ENCODE measurements at regions not wholly inside any gene's neighbourhood (a gene's known extent, or its start where the extent isn't known, plus 50 kb on each side); places are given as distances from the start of the nearest gene placed in this dataset.

GRCh38 chr14:65916055-65916454 lies 503.5 kb downstream of the FUT8 start:
- Mint-ChIP-seq H3K27me3 (ENCODE audit: low read depth) (peaks cover 9% of the 10 kb centered on the region), H3K36me3 (no peaks in the 10 kb centered on the region), H3K4me1 (no peaks in the 10 kb centered on the region), H3K27ac (no peak overlapping the region), H3K9me3 (no peaks in the 10 kb centered on the region), H3K4me3 (no peak overlapping the region)
- TF ChIP-seq CTCF (IDR thresholded peaks at IDR 0.05; ENCODE audit: unreplicated experiment), result no peak
- DNase-seq (ENCODE audit: low spot score in 2 of 2, unreplicated experiment in 2 of 2), result no peak

GRCh38 chr14:65920996-65921395 lies 508.5 kb downstream of the FUT8 start:
- Mint-ChIP-seq H3K4me3 (no peak overlapping the region), H3K4me1 (peaks cover 5% of the 10 kb centered on the region), H3K9me3 (no peaks in the 10 kb centered on the region), H3K27me3 (ENCODE audit: low read depth) (no peaks in the 10 kb centered on the region), H3K27ac (no peak overlapping the region), H3K36me3 (no peaks in the 10 kb centered on the region)
- DNase-seq (ENCODE audit: low spot score in 2 of 2, unreplicated experiment in 2 of 2), result no peak
- TF ChIP-seq CTCF (IDR thresholded peaks at IDR 0.05; ENCODE audit: unreplicated experiment), result no peak

GRCh38 chr14:65922142-65922541 lies 509.6 kb downstream of the FUT8 start:
- Mint-ChIP-seq H3K36me3 (no peaks in the 10 kb centered on the region), H3K9me3 (no peaks in the 10 kb centered on the region), H3K27me3 (ENCODE audit: low read depth) (peaks cover 2% of the 10 kb centered on the region), H3K4me3 (no peak overlapping the region), H3K4me1 (peaks cover 10% of the 10 kb centered on the region), H3K27ac (no peak overlapping the region)
- DNase-seq (ENCODE audit: low spot score in 2 of 2, unreplicated experiment in 2 of 2), result no peak
- no peak for TF ChIP-seq CTCF (IDR thresholded peaks at IDR 0.05; ENCODE audit: unreplicated experiment)

- no peaks in the 10 kb centered on the region for H3K9me3 Mint-ChIP-seq
- DNase-seq (ENCODE audit: low spot score in 2 of 2, unreplicated experiment in 2 of 2), result no peak
- no peak overlapping the region for H3K4me3 Mint-ChIP-seq
- no peaks in the 10 kb centered on the region for H3K36me3 Mint-ChIP-seq
- peaks cover 22% of the 10 kb centered on the region for H3K4me1 Mint-ChIP-seq
- no peak overlapping the region for H3K27ac Mint-ChIP-seq
- no peak for TF ChIP-seq CTCF (IDR thresholded peaks at IDR 0.05; ENCODE audit: unreplicated experiment)
- peaks cover 13% of the 10 kb centered on the region for H3K27me3 Mint-ChIP-seq (ENCODE audit: low read depth)
Observed at GRCh38 chr14:65926504-65926903, 514.0 kb downstream of the FUT8 start.

GRCh38 chr14:65926935-65927700 lies 514.6 kb downstream of the FUT8 start:
- H3K36me3 Mint-ChIP-seq, result no peaks in the 10 kb centered on the region
- no peak overlapping the region for H3K4me3 Mint-ChIP-seq
- no peaks in the 10 kb centered on the region for H3K9me3 Mint-ChIP-seq
- TF ChIP-seq CTCF (IDR thresholded peaks at IDR 0.05; ENCODE audit: unreplicated experiment), result no peak
- peaks cover 22% of the 10 kb centered on the region for H3K4me1 Mint-ChIP-seq
- no peak overlapping the region for H3K27ac Mint-ChIP-seq
- no peak for DNase-seq (ENCODE audit: low spot score in 2 of 2, unreplicated experiment in 2 of 2)
- peaks cover 13% of the 10 kb centered on the region for H3K27me3 Mint-ChIP-seq (ENCODE audit: low read depth)
